ENCODE measurements at regions not wholly inside any gene's neighbourhood (a gene's known extent, or its start where the extent isn't known, plus 50 kb on each side); places are given as distances from the start of the nearest gene placed in this dataset.
A peak's percentile ranks its signal among the peaks of the same experiment; 100 is the strongest.

DNA sequence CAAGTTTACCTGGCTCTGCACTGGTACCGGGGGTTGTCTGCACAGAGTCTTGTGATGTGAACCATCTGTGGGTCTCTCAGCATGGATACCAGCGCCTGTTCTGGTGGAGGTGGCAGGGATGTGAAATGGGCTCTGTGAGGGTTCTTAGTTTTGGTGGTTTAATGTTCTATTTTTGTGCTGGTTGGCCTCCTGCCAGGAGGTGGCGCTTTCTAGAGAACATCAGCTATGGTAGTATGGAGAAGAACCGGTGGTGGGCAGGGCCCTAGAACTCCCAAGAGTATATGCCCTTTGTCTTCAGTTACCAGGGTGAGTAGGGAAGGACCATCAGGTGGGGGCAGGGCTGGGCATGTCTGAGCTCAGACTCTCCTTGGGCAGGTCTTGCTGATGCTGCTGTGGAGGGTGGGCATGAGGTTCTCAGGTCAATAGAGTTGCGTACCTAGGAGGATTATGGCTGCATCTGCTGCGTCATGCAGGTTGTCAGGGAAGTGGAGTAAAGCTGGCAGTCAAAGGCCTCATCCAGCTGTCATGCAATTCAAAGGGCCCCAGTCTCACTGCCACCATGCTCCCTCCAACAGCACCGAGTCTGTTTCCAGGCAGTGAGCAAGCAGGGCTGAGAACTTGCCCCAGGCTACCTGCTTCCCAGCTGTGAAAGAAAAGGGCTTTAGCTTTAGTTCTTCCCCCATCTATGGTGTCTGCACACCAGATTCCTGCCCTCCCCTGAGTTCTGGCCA is 278.0 kb downstream of the METTL4 start:
- H2AFZ ChIP-seq (ENCODE audit: low read depth, low read length), result no peak overlapping the region
- no peaks in the 10 kb centered on the region for H4K20me1 ChIP-seq (ENCODE audit: insufficient read depth, low read length)
- ATAC-seq (ENCODE audit: insufficient read depth, low read depth), result no peak
- H3K36me3 ChIP-seq (ENCODE audit: insufficient read depth, low read length), result no peaks in the 10 kb centered on the region
- H3K9ac ChIP-seq (ENCODE audit: low read depth, low read length), result no peak overlapping the region
- H3K4me3 ChIP-seq (ENCODE audit: low read depth in 1 of 2, low read length in 2 of 2), result no peak overlapping the region
- no peaks in the 10 kb centered on the region for H3K9me3 ChIP-seq (ENCODE audit: insufficient read depth, low read length, severe bottlenecking)
- TF ChIP-seq, protein P1, sequence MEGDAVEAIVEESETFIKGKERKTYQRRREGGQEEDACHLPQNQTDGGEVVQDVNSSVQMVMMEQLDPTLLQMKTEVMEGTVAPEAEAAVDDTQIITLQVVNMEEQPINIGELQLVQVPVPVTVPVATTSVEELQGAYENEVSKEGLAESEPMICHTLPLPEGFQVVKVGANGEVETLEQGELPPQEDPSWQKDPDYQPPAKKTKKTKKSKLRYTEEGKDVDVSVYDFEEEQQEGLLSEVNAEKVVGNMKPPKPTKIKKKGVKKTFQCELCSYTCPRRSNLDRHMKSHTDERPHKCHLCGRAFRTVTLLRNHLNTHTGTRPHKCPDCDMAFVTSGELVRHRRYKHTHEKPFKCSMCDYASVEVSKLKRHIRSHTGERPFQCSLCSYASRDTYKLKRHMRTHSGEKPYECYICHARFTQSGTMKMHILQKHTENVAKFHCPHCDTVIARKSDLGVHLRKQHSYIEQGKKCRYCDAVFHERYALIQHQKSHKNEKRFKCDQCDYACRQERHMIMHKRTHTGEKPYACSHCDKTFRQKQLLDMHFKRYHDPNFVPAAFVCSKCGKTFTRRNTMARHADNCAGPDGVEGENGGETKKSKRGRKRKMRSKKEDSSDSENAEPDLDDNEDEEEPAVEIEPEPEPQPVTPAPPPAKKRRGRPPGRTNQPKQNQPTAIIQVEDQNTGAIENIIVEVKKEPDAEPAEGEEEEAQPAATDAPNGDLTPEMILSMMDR (IDR thresholded peaks at IDR 0.05; ENCODE audit: borderline replicate concordance, extremely low read depth, low read length, poor library complexity, severe bottlenecking), result peak; percentile 32
- TF ChIP-seq EZH2 (IDR thresholded peaks at IDR 0.05; ENCODE audit: borderline replicate concordance, low read depth, low read length, severe bottlenecking), result no peak
- no peak overlapping the region for H3K27ac ChIP-seq (ENCODE audit: low read length)
- no peaks in the 10 kb centered on the region for H3K4me1 ChIP-seq (ENCODE audit: insufficient read depth, low read length)
- no peak overlapping the region for H3K4me2 ChIP-seq (ENCODE audit: insufficient read depth, low read length)
- DNase-seq, result peak; percentile 17
- H3K79me2 ChIP-seq (ENCODE audit: insufficient read depth, low read length), result no peaks in the 10 kb centered on the region
- no peaks in the 10 kb centered on the region for H3K27me3 ChIP-seq (ENCODE audit: insufficient read depth, low read length, poor library complexity)

DNA sequence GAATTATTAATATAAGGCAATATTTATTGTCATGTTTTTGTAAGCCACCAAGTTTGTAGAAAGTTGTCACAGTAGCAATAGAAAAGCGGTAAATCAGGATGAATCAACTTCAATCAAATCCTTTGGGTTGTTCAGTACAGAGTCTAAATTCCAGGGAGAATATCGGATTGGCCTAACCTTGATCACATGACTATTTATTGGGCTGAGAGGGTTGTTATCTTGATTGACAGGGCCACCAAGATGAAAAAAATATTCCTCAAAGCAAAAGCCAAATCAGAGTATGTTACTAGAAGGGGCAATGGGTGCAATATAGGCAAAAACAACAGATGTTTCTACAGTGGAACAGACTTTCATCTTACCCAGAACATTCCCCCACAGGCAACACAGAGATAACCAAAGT is 270.0 kb downstream of the METTL4 start:
- Histone ChIP-seq H3K4me3 (ENCODE audit: low read depth in 1 of 2, low read length in 2 of 2) (no peak overlapping the region), H3K27ac (ENCODE audit: low read length) (no peak overlapping the region), H3K9me3 (ENCODE audit: insufficient read depth, low read length, severe bottlenecking) (no peaks in the 10 kb centered on the region), H3K36me3 (ENCODE audit: insufficient read depth, low read length) (no peaks in the 10 kb centered on the region), H2AFZ (ENCODE audit: low read depth, low read length) (no peak overlapping the region), H3K4me2 (ENCODE audit: insufficient read depth, low read length) (no peak overlapping the region), H3K4me1 (ENCODE audit: insufficient read depth, low read length) (no peaks in the 10 kb centered on the region), H3K27me3 (ENCODE audit: insufficient read depth, low read length, poor library complexity) (no peaks in the 10 kb centered on the region), H3K79me2 (ENCODE audit: insufficient read depth, low read length) (no peaks in the 10 kb centered on the region), H3K9ac (ENCODE audit: low read depth, low read length) (no peak overlapping the region), H4K20me1 (ENCODE audit: insufficient read depth, low read length) (no peaks in the 10 kb centered on the region)
- DNase-seq (no peak), ATAC-seq (ENCODE audit: insufficient read depth, low read depth) (no peak)
- TF ChIP-seq, protein P1 (IDR thresholded peaks at IDR 0.05; ENCODE audit: borderline replicate concordance, extremely low read depth, low read length, poor library complexity, severe bottlenecking), result no peak
- no peak for TF ChIP-seq EZH2 (IDR thresholded peaks at IDR 0.05; ENCODE audit: borderline replicate concordance, low read depth, low read length, severe bottlenecking)

DNA sequence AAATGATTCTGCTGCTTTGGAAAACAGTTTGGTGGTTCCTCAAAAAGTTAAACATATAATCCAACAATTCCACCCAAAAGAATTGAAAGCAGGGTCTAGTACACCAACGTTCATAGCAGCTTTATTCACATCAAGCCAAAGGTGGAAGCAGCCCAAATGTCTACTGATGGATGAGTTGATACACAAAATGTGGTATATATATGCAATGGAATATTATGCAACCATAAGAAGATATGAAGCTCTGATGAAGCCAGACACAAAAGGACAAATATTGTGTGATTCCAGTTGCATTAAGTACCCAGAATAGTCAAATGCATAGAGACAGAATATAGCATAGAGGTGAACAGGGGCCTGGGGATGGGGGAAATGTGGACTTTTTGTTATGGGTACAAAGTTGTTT is 269.3 kb downstream of the METTL4 start:
- Histone ChIP-seq H3K36me3 (ENCODE audit: insufficient read depth, low read length) (no peaks in the 10 kb centered on the region), H2AFZ (ENCODE audit: low read depth, low read length) (no peak overlapping the region), H3K27me3 (ENCODE audit: insufficient read depth, low read length, poor library complexity) (no peaks in the 10 kb centered on the region), H3K4me1 (ENCODE audit: insufficient read depth, low read length) (no peaks in the 10 kb centered on the region), H3K4me3 (ENCODE audit: low read depth in 1 of 2, low read length in 2 of 2) (no peak overlapping the region), H4K20me1 (ENCODE audit: insufficient read depth, low read length) (no peaks in the 10 kb centered on the region), H3K79me2 (ENCODE audit: insufficient read depth, low read length) (no peaks in the 10 kb centered on the region), H3K4me2 (ENCODE audit: insufficient read depth, low read length) (no peak overlapping the region), H3K27ac (ENCODE audit: low read length) (no peak overlapping the region), H3K9me3 (ENCODE audit: insufficient read depth, low read length, severe bottlenecking) (no peaks in the 10 kb centered on the region), H3K9ac (ENCODE audit: low read depth, low read length) (no peak overlapping the region)
- DNase-seq (no peak), ATAC-seq (ENCODE audit: insufficient read depth, low read depth) (no peak)
- TF ChIP-seq, protein P1 (IDR thresholded peaks at IDR 0.05; ENCODE audit: borderline replicate concordance, extremely low read depth, low read length, poor library complexity, severe bottlenecking), result no peak

Data from DND-41 (cell line).